Hypothalamus (tissue), 51 donors: ENCODE measurements at regions not wholly inside any gene's neighbourhood (a gene's known extent, or its start where the extent isn't known, plus 50 kb on each side); places are given as distances from the start of the nearest gene placed in this dataset.
A peak's percentile ranks its signal among the peaks of the same experiment; 100 is the strongest.

Experiments
- DNase-seq, 51 donors: peaks; one replicate each; lab custom pipeline; 2025; lab: John Stamatoyannopoulos, UW

- no peak for DNase-seq
Observed at GRCh38 chr1:29470087-29470787, 233.9 kb downstream of the PTPRU start.

- DNase-seq = peak in 2 of 51 donors; percentile 2 to 11
Observed at GRCh38 chr1:29469457-29469856, 233.1 kb downstream of the PTPRU start.

GRCh38 chr1:29467989-29468900 lies 231.9 kb downstream of the PTPRU start:
- DNase-seq = no peak

GRCh38 chr1:29466258-29466657 lies 229.9 kb downstream of the PTPRU start:
- no peak for DNase-seq

GRCh38 chr1:29465755-29466154 lies 229.4 kb downstream of the PTPRU start:
- no peak for DNase-seq

- no peak for DNase-seq
Observed at GRCh38 chr1:29462096-29462495, 225.8 kb downstream of the PTPRU start.

- DNase-seq = no peak
Observed at GRCh38 chr1:29461115-29461739, 224.9 kb downstream of the PTPRU start.

GRCh38 chr1:29460694-29461093 lies 224.4 kb downstream of the PTPRU start:
- DNase-seq = no peak

GRCh38 chr1:29460041-29460610 lies 223.8 kb downstream of the PTPRU start:
- DNase-seq = no peak

GRCh38 chr1:29459620-29459945 lies 223.3 kb downstream of the PTPRU start:
- DNase-seq = no peak

GRCh38 chr1:29458737-29459619 lies 222.7 kb downstream of the PTPRU start:
- no peak for DNase-seq

GRCh38 chr1:29457496-29458368 lies 221.4 kb downstream of the PTPRU start:
- DNase-seq = no peak

GRCh38 chr1:29456685-29457435 lies 220.5 kb downstream of the PTPRU start:
- DNase-seq = no peak

- no peak for DNase-seq
Observed at GRCh38 chr1:29455781-29456180, 219.5 kb downstream of the PTPRU start.

GRCh38 chr1:29454616-29455380 lies 218.5 kb downstream of the PTPRU start:
- no peak for DNase-seq

GRCh38 chr1:29453502-29454240 lies 217.3 kb downstream of the PTPRU start:
- DNase-seq = no peak
